ENCODE measurements at regions not wholly inside any gene's neighbourhood (a gene's known extent, or its start where the extent isn't known, plus 50 kb on each side); places are given as distances from the start of the nearest gene placed in this dataset.

DNA sequence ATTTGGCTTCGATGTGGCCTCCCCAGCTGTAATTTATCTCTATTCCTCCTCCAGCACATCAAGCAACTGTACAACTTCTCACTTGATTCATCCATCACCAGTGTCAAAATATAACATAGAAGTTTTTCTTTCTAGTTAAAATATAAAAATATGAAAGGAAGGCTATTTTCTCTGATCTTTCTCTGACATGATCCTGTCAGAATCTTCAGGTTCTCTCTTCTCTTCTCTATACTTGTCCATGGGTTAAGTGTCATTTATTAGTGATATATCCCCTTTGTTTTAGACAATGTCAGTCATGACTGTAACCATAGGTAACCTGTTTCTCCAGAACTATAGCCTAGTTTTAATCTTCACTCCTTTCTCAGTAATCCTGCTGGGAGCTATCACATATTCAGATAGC, 132.5 kb upstream of the G2E3 start:
- H3K4me3 Mint-ChIP-seq, result no peak overlapping the region
- peaks cover 22% of the 10 kb centered on the region for H3K27me3 Mint-ChIP-seq
- DNase-seq (no peak), ATAC-seq (no peak)
- no peak overlapping the region for H3K27ac Mint-ChIP-seq
- no peaks in the 10 kb centered on the region for H3K9me3 Mint-ChIP-seq (ENCODE audit: low read depth)
- CTCF ChIA-PET, result interaction anchor here (0.9 to 1.5 kb wide), 2 partner anchors 8 to 11 kb away, joined by 3 to 6 read pairs; no protein-coding TSS in a partner anchor
- no peaks in the 10 kb centered on the region for H3K4me1 Mint-ChIP-seq
- no peaks in the 10 kb centered on the region for H3K36me3 Mint-ChIP-seq (ENCODE audit: low read depth)
- POLR2A ChIA-PET, result no interaction called here
- intact Hi-C loops (cut with DNase I, micrococcal nuclease), result no loop called here

GRCh38 chr14:30427401-30427800, 131.6 kb upstream of the G2E3 start:
- H3K27ac Mint-ChIP-seq, result no peak overlapping the region

GRCh38 chr14:30427846-30428245, 131.1 kb upstream of the G2E3 start:
- intact Hi-C loops (cut with DNase I, micrococcal nuclease), result no loop called here
- no peak for DNase-seq
- ChIA-PET POLR2A (no interaction called here), CTCF (no interaction called here)
- Mint-ChIP-seq H3K36me3 (ENCODE audit: low read depth) (no peaks in the 10 kb centered on the region), H3K4me3 (no peak overlapping the region), H3K27me3 (peaks cover 22% of the 10 kb centered on the region), H3K9me3 (ENCODE audit: low read depth) (no peaks in the 10 kb centered on the region), H3K27ac (no peak overlapping the region), H3K4me1 (no peaks in the 10 kb centered on the region)
- no peak for ATAC-seq

More at GRCh38 chr14:30427401-30427800, 131.6 kb upstream of the G2E3 start:
- POLR2A ChIA-PET, result no interaction called here
- intact Hi-C loops (cut with DNase I, micrococcal nuclease), result no loop called here
- CTCF ChIA-PET, result no interaction called here
- ATAC-seq, result no peak
- Mint-ChIP-seq H3K4me1 (no peaks in the 10 kb centered on the region), H3K9me3 (ENCODE audit: low read depth) (no peaks in the 10 kb centered on the region), H3K27me3 (peaks cover 22% of the 10 kb centered on the region), H3K36me3 (ENCODE audit: low read depth) (no peaks in the 10 kb centered on the region), H3K4me3 (no peak overlapping the region)
- no peak for DNase-seq

DNA sequence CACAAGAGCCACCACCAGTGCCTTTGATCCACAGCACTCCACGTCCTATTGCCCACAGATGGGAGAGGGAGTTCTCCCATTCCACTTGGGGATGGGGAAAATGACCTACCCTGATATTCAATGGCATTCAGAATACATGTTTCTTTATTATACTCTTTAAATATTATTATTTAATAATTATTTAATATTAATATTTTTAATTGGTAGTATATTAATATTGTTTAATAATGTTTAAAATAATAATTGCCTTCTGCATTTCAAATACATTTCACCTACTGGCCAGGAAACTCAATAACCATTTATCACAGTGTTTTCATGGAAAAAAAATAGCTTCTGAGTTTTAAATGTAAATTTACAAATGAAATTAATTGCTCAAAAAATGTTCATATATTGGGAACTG, 127.4 kb upstream of the G2E3 start:
- ChIA-PET POLR2A (no interaction called here), CTCF (interaction anchor here (0.6 to 1.1 kb wide), 2 partner anchors 14 to 27 kb away, joined by 3 to 4 read pairs; no protein-coding TSS in a partner anchor)
- Mint-ChIP-seq H3K9me3 (ENCODE audit: low read depth) (no peaks in the 10 kb centered on the region), H3K27me3 (peaks cover 10% of the 10 kb centered on the region), H3K4me3 (no peak overlapping the region), H3K36me3 (ENCODE audit: low read depth) (no peaks in the 10 kb centered on the region), H3K4me1 (no peaks in the 10 kb centered on the region), H3K27ac (no peak overlapping the region)
- intact Hi-C loops (cut with DNase I, micrococcal nuclease), result no loop called here
- DNase-seq (no peak), ATAC-seq (no peak)

GRCh38 chr14:30440961-30441360, 118.0 kb upstream of the G2E3 start:
- Mint-ChIP-seq H3K27ac (no peak overlapping the region), H3K4me3 (no peak overlapping the region), H3K4me1 (no peaks in the 10 kb centered on the region), H3K9me3 (ENCODE audit: low read depth) (no peaks in the 10 kb centered on the region), H3K27me3 (peaks cover 5% of the 10 kb centered on the region), H3K36me3 (ENCODE audit: low read depth) (no peaks in the 10 kb centered on the region)
- ChIA-PET POLR2A (no interaction called here), CTCF (no interaction called here)
- ATAC-seq (no peak), DNase-seq (no peak)
- intact Hi-C loops (cut with DNase I, micrococcal nuclease), result loop anchor here in 1 of 2 experiments (5.0 kb wide), 2 partner anchors 64 to 894 kb away; no protein-coding TSS in a partner anchor

DNA sequence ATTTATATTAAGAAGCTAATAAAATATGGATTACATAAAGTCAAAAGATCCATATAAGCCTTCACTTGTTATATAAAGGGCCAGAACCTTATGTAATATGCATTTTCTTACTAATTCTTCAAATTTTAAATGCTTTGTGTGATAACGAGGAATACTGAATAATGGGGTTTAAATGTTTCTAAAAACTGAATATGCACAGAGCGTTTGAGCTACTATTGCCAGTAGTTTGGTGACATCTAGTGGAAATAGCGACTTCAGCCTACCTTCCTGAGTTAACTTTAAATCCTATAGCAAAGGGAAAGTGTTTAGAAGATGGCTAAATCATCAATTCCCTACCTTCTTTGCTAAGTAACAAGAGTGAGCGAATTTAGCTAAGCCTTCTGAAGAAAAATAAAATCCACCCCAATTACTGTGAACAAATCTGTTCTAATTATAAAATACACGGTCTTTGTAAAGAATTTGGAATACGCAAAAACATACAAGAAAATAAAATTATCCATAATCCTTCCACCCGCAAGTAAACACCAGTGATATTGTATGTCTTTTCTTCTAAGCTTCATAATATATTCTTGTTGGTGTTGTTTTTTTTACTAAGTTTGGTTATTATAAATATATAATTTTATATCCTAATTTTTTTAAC, 115.5 kb upstream of the G2E3 start:
- POLR2A ChIA-PET, result no interaction called here
- CTCF ChIA-PET, result interaction anchor here (0.6 to 3.0 kb wide), 9 partner anchors 11 to 1686 kb away, joined by 3 to 14 read pairs (median 3); no protein-coding TSS in a partner anchor
- intact Hi-C loops (cut with DNase I, micrococcal nuclease), result loop anchor here in 1 of 2 experiments (5.0 kb wide), 2 partner anchors 66 to 896 kb away; no protein-coding TSS in a partner anchor
- Mint-ChIP-seq H3K27ac (no peak overlapping the region), H3K4me1 (no peaks in the 10 kb centered on the region), H3K27me3 (peaks cover 5% of the 10 kb centered on the region), H3K9me3 (ENCODE audit: low read depth) (no peaks in the 10 kb centered on the region), H3K36me3 (ENCODE audit: low read depth) (no peaks in the 10 kb centered on the region), H3K4me3 (no peak overlapping the region)
- ATAC-seq, result no peak
- no peak for DNase-seq

DNA sequence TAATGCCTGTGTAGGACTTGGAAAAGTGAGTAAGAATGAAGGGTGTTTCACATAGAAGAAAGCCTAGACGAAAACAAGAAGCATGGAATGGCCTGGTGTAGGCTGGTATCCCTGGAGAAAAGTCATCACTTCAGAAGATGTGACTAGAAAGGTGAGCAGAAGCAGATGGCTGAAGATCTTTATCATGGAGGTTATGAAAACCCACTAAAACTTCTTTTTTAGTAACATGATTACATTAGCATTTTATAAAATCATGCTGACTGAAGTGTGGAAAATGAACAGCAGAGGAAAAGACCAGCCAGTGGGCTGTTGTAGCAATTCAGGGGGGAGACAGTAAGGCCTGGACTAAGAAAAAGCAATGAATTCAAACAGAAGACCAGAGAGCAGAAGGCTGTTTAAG, 114.5 kb upstream of the G2E3 start:
- Mint-ChIP-seq H3K27me3 (peaks cover 5% of the 10 kb centered on the region), H3K27ac (no peak overlapping the region), H3K36me3 (ENCODE audit: low read depth) (no peaks in the 10 kb centered on the region), H3K4me3 (no peak overlapping the region), H3K9me3 (ENCODE audit: low read depth) (no peaks in the 10 kb centered on the region), H3K4me1 (no peaks in the 10 kb centered on the region)
- POLR2A ChIA-PET, result no interaction called here
- ATAC-seq (no peak), DNase-seq (no peak)
- intact Hi-C loops (cut with DNase I, micrococcal nuclease), result loop anchor here in 1 of 2 experiments (5.0 kb wide), 2 partner anchors 67 to 897 kb away; no protein-coding TSS in a partner anchor
- CTCF ChIA-PET, result no interaction called here

DNA sequence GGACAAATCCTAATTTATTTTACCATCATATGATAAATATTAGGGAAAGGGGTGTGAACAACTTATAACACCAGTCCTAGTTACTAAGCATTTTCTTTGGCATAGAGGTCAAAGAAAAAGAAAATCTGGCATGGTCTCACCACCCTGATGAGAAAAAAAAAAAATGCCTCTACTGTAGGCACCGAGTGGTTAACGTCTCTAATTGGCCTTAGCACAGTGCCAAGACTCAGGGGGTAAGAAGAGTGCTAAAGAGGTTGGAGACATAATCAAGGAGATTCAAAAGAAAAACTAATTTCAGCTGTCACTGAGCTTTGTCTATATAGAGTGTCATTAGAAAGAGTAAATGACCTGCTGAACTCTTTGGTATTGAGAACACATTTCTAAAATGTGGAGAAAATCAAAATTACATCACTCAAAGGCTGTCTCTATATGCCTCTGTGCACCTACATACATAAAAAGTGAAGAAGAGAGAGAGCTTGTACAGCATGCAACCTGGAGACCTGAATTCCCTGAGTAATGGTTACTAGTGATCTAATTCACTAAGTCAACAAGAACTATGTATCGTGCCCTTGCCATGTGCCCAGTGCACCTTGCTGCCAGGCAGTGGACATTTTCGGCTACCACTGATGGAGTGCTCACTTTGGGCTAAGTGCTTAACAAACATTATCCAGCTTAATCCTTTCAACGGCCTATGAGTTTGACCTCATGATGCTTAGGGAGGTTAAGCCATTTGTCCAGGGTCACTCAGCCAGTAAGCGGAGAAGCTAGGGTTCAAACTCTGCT, 113.8 kb upstream of the G2E3 start:
- Mint-ChIP-seq H3K27me3 (peaks cover 5% of the 10 kb centered on the region), H3K9me3 (ENCODE audit: low read depth) (no peaks in the 10 kb centered on the region), H3K36me3 (ENCODE audit: low read depth) (no peaks in the 10 kb centered on the region), H3K4me1 (no peaks in the 10 kb centered on the region), H3K4me3 (no peak overlapping the region), H3K27ac (no peak overlapping the region)
- ATAC-seq (no peak), DNase-seq (no peak)
- ChIA-PET CTCF (interaction anchor here (0.7 to 0.8 kb wide), 2 partner anchors 13 to 1206 kb away, joined by 3 to 4 read pairs; no protein-coding TSS in a partner anchor), POLR2A (no interaction called here)
- intact Hi-C loops (cut with DNase I, micrococcal nuclease), result no loop called here

DNA sequence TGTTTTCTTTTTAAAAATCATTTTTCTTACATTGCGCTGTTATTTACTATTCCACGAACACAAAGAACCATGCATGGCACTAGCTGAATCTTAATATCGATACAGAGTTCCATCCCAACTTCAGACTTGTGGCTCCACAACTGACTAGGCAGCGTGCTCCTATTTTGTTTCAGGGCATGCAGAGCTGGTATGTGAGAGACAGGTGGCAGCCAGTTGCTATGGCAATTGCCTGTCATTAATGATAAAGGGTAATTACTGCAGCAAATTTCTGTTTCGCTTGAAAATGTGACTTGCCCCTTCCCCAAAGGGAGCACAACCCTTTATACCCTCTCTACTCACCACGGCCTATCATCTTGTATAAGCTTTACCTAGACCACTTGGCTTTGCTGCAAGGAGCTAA, 113.1 kb upstream of the G2E3 start:
- ChIA-PET CTCF (interaction anchor here (0.8 kb wide), 1 partner anchor 14 kb away, joined by 4 read pairs; no protein-coding TSS in a partner anchor), POLR2A (no interaction called here)
- peaks cover 5% of the 10 kb centered on the region for H3K27me3 Mint-ChIP-seq
- no peak overlapping the region for H3K4me3 Mint-ChIP-seq
- intact Hi-C loops (cut with DNase I, micrococcal nuclease), result no loop called here
- DNase-seq (no peak), ATAC-seq (no peak)
- no peaks in the 10 kb centered on the region for H3K4me1 Mint-ChIP-seq
- no peaks in the 10 kb centered on the region for H3K36me3 Mint-ChIP-seq (ENCODE audit: low read depth)
- H3K9me3 Mint-ChIP-seq (ENCODE audit: low read depth), result no peaks in the 10 kb centered on the region
- no peak overlapping the region for H3K27ac Mint-ChIP-seq

- POLR2A ChIA-PET, result no interaction called here
- CTCF ChIA-PET, result interaction anchor here (1.2 kb wide), 1 partner anchor 67 kb away, joined by 3 read pairs; no protein-coding TSS in a partner anchor
- no peak for ATAC-seq
Observed at GRCh38 chr14:30450631-30451545, 108.1 kb upstream of the G2E3 start.

DNA sequence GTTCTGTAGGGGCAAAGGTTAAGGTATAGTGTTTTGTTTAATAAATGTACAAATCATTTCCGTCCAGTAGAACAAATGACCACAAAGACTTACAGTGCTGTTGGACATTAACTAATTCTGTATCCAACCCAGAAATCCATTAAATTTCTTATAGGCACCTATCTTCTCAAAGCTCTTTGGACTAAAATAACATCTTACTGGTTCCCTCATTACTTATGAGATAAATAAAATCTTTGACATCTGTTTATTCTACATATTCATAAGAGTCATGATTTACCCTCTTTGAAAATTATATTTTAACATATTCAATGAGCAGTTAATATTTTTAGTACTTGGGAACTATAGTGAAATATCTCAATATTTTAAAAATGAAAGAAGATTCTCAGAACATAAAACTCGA, 102.7 kb upstream of the G2E3 start:
- H3K4me3 Mint-ChIP-seq, result no peak overlapping the region

More at GRCh38 chr14:30450631-30451545, 108.1 kb upstream of the G2E3 start:
- Mint-ChIP-seq H3K4me3 (no peak overlapping the region), H3K27ac (no peak overlapping the region), H3K27me3 (no peaks in the 10 kb centered on the region), H3K36me3 (ENCODE audit: low read depth) (no peaks in the 10 kb centered on the region), H3K9me3 (ENCODE audit: low read depth) (no peaks in the 10 kb centered on the region), H3K4me1 (no peaks in the 10 kb centered on the region)
- no peak for DNase-seq
- intact Hi-C loops (cut with DNase I, micrococcal nuclease), result no loop called here

More for the DNA sequence above, 102.7 kb upstream of the G2E3 start:
- intact Hi-C loops (cut with DNase I, micrococcal nuclease), result no loop called here
- H3K27ac Mint-ChIP-seq, result no peak overlapping the region
- DNase-seq, result no peak
- ATAC-seq, result no peak
- no peaks in the 10 kb centered on the region for H3K36me3 Mint-ChIP-seq (ENCODE audit: low read depth)
- no peaks in the 10 kb centered on the region for H3K9me3 Mint-ChIP-seq (ENCODE audit: low read depth)
- ChIA-PET POLR2A (no interaction called here), CTCF (no interaction called here)
- no peaks in the 10 kb centered on the region for H3K4me1 Mint-ChIP-seq
- H3K27me3 Mint-ChIP-seq, result peaks cover 2% of the 10 kb centered on the region

Measured in activated CD4-positive, alpha-beta T cell treated with anti-CD3 and anti-CD28 coated beads for 36 hours (primary cell).